ENCODE measurements at regions not wholly inside any gene's neighbourhood (a gene's known extent, or its start where the extent isn't known, plus 50 kb on each side); places are given as distances from the start of the nearest gene placed in this dataset.
A peak's percentile ranks its signal among the peaks of the same experiment; 100 is the strongest.
"Not testable (repeated sequence)": the region's sequence is repeated elsewhere in the genome, so short reads cannot be mapped to it uniquely, and the experiment has no call there.

DNA sequence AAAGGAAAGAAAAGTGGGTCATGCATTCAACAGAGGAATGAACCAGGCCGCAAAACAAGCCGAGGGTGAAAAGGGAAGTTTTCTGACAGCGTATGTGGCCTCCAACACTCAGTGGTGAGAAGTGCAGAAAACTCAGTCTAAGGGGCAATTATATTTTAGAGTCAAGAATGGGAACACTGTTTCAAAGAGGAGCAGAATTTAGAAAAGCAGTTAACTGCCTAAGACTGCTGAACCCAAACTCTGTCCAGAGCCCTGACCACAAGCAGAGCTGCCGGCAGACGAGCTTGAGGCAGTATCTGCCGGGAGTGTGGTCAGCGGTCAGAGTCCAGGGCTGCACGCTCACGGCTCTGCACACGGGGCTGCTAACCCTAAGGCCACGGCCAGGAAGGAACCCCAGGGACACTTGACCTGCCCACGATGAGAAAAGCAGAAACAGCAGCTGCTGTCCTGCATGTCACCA, 347.0 kb upstream of the ID2 start:
- no peak for DNase-seq

- DNase-seq = no peak
Measured at GRCh38 chr2:8335801-8336200, 346.1 kb upstream of the ID2 start.

- DNase-seq = peak; percentile 51
Measured at GRCh38 chr2:8337321-8337720, 344.5 kb upstream of the ID2 start.

DNA sequence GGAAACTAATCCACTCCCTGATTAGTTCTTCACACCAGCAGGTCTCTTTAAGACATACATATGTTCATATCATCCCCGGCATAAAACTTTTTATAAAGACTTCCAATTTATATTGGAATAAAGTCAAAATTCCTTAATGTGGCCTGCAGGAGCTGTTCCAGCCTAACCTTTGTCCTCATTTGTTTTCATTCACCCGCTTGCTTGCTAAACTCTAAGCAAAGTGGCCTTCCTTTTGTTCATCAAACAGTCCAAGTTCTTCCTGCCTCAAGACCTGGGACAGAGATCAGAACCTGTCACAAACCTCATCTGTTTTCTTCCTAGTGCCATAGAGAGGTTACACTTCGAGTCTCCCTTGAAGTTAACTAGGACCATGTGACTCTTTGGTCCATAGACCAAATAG, 339.4 kb upstream of the ID2 start:
- DNase-seq = no peak

DNA sequence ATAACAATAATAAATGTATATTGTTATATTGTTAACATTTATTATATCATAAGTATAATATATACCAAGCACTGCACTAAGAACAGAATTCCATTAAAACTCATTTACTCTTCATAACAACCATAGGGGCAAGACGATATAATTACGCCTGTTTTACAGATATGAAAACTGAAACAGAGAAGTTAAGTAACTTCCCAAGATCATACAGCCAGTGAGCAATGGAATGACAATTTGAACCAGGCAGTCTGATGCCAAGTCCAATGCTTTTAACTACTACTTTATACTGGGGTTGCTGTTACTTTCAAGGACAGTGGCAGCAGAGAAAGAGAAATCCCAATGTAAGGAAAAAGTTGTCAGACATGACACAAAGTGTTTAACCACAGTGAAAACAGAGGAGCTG, 338.8 kb upstream of the ID2 start:
- no peak for DNase-seq

DNA sequence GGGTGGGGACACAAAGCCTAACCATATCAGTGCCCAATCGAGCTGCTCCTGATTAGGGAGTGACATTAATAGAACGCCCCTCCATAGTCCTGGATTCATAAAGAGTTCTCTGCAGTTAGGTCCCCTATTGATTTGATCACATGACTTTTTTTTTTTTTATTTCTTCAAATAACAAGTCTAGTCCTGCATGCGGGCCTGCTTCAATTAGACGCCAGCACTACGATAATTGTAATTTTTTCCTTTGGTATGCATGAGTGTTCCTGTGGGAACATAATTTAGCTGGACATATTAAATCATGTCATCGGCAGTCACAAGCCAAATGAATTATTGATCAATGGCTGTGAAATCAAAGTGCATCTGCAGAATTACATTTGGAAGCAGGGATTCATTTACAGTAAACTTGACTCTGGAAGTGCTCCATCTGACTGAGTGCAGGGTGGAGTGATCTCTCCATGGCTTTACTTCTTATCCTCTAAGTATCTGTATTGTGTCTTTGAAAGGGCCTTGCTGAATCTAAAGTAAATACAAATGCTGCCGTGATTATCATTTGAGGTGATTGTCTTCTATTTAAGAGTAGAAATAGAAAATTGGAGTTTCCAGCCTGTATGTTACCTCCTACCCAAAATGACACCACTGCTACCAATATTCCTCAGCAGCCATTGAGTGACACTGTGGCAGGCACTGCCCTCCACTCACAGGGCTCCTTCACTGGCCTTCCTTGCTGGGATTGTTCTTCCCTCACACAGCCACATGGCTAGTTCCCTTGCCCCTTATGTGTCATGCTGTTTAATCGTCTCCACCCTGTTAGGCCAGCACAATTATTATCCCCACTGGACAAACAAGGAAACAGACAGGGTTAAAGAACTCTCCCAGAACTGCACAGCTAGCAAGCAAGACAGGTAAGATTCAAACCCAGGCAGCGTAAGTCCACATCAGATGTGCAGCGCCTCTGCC, 337.4 kb upstream of the ID2 start:
- DNase-seq = no peak

DNA sequence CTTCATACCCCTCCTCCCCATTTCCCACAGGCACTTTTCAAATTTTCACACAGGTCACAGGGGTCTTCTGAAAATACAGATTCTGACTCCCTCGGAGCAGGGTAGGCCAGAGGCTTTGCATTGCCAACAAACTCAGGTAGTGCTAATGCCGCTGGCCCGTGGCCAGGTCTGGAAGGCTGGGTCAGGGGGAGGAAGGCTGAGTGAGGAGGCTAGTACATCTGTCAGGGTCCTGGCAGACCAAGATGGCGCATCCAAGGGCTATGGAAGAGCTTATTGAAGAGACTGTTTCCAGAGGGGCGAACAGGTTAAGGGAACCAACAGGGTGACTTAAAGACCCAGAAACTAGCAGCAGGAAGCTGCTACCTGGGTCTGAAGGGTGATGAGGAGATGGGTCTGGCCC, 336.7 kb upstream of the ID2 start:
- no peak for DNase-seq

- DNase-seq = no peak
Measured at GRCh38 chr2:8346208-8346607, 335.6 kb upstream of the ID2 start.

DNA sequence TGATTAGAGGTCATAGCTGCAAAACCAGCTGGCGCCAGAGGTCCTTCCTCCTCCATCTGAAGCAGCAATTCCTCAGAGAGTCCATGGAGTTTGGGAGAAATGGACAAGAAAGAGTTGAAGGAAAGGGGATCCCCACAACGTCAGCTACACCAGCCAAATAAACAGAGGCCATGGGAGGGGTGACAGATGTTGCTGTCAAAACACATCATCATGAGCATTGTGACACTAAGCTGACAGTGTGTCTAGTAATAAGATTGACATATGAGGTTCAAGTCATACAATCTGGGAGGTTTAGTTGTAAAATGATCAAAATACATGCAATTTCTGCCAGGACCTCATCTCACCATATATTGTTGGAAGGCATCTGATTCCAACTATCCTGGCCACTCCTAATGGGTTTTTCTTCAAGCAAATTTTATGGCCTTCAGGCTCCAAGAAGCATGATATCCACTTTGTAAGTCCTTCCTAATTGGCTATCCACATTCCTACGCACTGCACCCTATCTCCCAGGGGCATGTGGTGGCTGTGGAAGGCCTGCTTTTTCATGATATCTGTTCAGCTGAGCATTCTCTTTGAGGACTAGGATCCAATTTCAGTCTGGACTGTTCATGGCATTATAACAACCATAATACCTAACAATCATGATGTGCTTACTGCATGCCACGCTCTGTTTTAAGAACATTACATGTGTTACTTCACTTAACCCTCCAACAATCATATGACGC, 335.0 kb upstream of the ID2 start:
- DNase-seq = no peak

DNA sequence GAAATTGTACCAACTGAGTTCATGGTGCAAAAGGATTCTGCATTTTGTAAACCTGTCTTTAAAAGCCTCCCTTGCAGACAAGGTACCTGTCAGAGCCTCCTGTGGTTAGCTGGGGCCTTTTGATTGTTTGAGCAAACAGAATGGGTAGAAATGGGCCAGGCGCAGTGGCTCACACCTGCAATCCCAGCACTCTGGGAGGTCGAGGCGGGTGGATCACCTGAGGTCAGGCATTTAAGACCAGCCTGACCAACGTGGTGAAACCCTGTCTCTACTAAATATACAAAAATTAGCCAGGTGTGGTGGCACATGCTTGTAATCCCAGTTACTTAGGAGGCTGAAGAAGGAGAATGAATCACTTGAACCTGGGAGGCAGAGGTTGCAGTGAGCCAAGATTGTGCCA, 332.9 kb upstream of the ID2 start:
- DNase-seq = not testable (repeated sequence)

- DNase-seq = no peak
Measured at GRCh38 chr2:8352296-8352695, 329.6 kb upstream of the ID2 start.

GRCh38 chr2:8352989-8353388, 328.9 kb upstream of the ID2 start:
- no peak for DNase-seq

DNA sequence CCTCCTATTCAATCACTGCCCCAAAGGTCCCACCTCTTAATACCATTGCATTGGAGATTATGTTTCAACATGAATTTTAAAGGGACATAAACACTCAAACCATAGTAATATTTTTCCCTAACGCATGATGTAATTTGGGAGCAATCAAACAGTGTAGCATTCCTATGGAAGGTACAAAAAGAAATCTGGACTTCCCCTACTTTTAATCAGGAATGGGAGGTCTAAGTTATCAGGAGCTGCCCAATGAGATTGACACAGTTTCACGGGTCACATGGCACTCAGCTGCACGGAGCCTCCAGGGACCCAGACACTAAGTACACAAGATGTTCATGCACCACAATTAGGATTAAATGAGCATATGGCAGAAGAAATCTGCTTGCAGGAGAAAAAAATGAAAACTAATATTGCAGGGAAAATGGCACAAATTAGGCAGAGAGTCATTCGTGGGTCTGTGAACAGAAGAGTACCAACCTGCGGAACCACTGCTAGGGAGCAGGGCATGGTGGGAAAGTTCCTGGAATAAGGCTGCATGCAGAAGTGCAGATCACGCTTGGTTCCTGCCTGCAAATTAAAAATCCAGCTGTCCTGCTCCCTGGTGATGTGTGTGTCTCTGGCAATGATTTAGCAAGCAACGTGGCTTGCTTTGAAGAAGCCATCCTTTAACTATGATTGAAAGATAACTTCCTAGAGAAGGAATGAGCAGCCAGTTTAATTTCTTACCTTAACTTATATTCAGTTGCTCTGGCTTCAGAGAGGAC, 326.6 kb upstream of the ID2 start:
- no peak for DNase-seq

GRCh38 chr2:8357738-8358518, 323.9 kb upstream of the ID2 start:
- DNase-seq = no peak

DNA sequence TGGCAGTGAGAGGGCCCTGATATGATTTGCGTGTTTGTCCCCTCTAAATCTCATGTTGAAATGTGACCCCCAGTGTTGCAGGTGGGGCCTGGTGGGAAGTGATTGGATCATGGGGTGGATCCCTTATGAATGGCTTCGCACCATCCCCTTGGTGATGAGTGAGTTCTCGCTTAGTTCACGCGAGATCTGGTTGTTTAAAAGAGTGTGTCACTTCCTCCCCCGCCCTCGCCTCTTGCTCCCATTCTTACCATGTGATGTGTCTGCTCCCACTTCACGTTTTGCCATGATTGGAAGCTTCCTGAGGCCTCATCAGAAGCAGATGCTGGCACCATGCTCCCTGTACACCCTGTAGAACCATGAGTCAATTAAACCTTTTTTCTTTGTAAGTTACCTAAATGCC, 319.9 kb upstream of the ID2 start:
- DNase-seq = no peak

- no peak for DNase-seq
Measured at GRCh38 chr2:8363161-8363560, 318.7 kb upstream of the ID2 start.

GRCh38 chr2:8364668-8365067, 317.2 kb upstream of the ID2 start:
- DNase-seq = no peak

GRCh38 chr2:8365331-8365910, 316.4 kb upstream of the ID2 start:
- DNase-seq = no peak

DNA sequence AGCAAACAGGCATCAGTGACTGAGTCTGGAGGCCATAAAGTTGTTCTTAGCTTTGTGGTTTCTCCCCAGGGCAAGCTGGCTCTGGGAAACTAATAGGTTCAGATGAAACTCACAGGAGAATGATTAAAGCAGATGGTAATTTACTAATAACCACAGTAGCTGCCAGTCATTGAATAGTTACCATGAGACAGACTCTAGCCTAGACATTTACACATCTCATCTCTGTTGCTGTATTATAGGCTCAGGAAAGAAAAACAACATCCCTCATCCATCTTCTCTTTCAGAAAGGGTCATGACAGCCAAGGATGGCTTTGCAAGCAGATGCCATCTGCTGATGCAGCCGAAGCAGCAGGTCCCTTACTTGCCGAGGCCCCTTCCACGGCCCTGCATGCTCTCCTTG, 314.0 kb upstream of the ID2 start:
- DNase-seq = no peak

DNA sequence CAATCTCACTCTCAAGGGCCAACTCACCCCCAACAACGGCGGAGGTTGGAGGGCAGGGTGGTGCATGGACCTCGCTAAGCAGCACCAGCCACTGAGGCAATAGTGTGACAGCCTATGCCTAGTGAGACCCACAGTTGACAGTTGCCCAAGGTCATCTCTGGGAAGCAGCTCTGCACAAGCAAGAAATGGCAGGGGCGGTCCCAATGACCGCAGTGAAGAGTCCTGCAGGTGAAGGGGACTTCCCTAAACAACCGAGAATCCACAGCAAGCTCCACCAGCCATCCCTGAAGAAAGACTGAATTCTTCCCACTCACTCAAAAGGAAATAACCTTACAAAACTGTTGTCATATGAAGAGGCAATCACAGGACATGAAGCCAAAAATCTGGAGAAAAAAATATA, 313.4 kb upstream of the ID2 start:
- DNase-seq = no peak

DNA sequence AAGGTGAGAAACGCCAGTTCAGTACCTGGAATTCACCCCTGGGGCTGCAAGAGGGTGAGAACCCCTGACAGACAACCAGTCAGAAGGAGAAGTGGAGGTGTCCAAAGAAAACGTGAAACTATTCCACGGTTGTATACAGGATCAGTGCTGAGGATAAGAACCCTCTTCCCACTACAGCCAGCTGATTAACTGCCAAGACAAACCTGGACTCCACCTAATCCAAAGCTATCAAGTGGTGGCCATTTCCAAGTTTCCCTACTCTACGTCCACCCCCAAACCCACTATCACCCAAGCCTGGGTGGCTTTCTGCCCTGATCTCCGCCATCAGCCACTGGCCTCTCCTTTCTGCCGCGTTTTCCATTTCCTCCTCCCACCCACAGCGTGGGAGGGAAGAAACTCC, 312.3 kb upstream of the ID2 start:
- no peak for DNase-seq

DNA sequence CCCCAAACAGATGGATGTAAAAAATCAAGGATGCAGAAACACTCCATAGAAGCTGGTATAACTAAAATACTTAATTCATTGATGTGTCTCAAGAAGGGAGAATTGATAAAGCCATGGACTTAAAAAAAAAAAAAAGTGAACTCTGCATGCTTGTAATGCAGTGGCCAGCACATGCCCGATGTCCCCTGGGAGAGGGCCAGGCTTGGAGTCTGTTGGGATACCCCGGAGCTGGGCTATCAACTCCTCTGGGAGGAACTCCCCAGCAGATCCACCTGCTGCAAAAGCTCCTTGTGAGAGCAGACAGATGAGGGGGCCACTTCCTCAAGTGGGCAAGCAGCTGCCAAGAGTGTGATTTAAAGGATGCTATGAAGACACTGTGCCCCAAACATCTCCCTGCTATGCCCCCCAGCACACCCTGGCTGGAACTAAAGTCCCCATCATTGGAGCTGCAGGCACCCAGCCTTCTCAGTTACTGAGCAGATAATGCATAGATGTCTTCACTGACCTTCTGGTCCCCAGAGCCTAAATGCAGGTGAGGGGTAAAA, 311.5 kb upstream of the ID2 start:
- DNase-seq = no peak
